ES-I3 (cell line): ENCODE measurements at regions not wholly inside any gene's neighbourhood (a gene's known extent, or its start where the extent isn't known, plus 50 kb on each side); places are given as distances from the start of the nearest gene placed in this dataset.
"Not testable (repeated sequence)": the region's sequence is repeated elsewhere in the genome, so short reads cannot be mapped to it uniquely, and the experiment has no call there.

Experiments used
- H3K36me3 ChIP-seq: 2 replicates; pipeline ENCODE4 v1.6.1; 2013; ENCODE audit warnings: mild to moderate bottlenecking, low read length, control low read depth, moderate library complexity; ENCODE audit not compliant: insufficient read depth
- H3K4me1 ChIP-seq: 2 replicates; pipeline ENCODE4 v1.6.1; 2013; ENCODE audit warnings: mild to moderate bottlenecking, control low read depth, low read length; ENCODE audit not compliant: insufficient read depth
- H3K9ac ChIP-seq: 2 replicates; pipeline ENCODE4 v1.6.1; 2013; ENCODE audit warnings: low read depth, mild to moderate bottlenecking, low read length, moderate library complexity
- H3K9me3 ChIP-seq: 2 replicates; pipeline ENCODE4 v1.6.1; 2013; ENCODE audit warnings: mild to moderate bottlenecking, low read length, moderate library complexity; ENCODE audit not compliant: control insufficient read depth, insufficient read depth

DNA sequence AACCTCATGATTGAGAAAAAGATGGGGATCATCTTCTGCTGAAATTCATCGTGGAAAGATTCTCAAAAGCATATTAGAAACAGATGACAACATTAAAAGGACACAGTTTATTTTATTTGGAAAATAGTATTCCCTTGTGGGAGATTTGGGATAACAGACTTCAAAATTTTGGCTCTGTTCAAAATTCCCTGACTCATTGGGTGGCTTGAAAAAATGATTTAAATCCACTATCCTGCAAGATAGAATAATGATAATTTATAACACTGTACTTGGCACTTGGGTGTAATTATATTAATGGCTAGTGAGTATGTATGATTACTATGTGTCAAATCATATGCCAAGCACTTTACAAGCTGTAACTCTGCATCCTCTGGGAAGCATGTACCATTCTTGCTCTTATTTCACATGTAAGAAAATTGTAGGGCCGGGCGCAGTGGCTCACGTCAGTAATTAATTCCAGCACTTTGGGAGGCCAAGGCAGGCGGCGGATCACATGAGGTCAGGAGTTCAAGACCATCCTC, 128.8 kb downstream of the LMNTD1 start:
- Histone ChIP-seq H3K4me1 (no peaks in the 10 kb centered on the region), H3K36me3 (no peaks in the 10 kb centered on the region), H3K9me3 (no peaks in the 10 kb centered on the region), H3K9ac (no peak overlapping the region)

DNA sequence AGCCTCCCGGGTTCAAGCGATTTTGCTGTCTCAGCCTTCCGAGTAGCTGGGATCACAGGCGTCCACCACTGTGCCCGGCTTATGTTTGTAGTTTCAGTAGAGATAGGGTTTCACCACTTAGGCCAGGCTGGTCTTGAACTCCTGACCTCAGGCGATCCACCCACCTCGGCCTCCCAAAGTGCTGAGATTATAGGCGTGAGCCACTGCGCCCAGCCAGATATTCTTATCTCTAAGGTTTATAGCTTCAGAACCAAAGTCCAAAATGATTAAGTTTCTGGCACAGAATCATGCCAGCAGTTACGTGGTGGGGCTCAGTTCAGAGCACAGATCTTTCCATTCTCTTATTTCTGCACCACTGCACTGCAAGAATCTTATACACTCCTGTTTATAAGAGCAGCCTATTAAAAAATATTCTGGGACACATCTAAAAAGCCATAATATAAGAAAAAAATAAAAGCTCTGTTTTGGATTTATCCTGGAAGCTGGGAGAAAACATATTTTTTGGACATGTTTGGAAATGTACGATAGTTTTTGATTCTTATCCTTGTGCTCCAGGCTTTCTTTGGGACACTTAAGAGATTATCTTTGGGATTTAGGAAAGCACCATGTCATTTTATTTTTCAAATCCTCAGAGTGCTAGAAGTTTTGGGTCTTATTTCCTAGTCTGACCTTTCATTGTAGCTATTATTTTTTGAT, 129.6 kb downstream of the LMNTD1 start:
- Histone ChIP-seq H3K9ac (no peak overlapping the region), H3K36me3 (no peaks in the 10 kb centered on the region), H3K4me1 (no peaks in the 10 kb centered on the region), H3K9me3 (no peaks in the 10 kb centered on the region)

DNA sequence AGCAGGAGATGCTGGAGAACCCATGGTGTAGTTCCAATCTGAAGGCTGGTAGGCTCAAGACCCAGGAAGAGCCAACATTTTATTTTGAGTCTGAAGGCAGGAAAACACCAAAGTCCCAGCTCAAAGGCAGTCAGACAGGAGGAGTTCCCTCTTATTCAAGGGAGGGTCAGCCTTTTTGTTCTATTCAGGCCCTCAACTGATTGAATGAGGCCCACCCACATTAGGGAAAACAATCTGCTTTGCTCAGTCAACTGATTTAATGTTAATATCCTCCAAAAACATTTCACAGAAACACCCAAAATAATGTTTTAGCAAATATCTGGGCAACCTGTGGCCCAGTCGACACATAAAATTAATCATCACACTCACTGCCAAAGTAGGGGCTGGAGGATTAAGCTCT, 130.8 kb downstream of the LMNTD1 start:
- Histone ChIP-seq H3K4me1 (no peaks in the 10 kb centered on the region), H3K9ac (no peak overlapping the region), H3K36me3 (no peaks in the 10 kb centered on the region), H3K9me3 (no peaks in the 10 kb centered on the region)

DNA sequence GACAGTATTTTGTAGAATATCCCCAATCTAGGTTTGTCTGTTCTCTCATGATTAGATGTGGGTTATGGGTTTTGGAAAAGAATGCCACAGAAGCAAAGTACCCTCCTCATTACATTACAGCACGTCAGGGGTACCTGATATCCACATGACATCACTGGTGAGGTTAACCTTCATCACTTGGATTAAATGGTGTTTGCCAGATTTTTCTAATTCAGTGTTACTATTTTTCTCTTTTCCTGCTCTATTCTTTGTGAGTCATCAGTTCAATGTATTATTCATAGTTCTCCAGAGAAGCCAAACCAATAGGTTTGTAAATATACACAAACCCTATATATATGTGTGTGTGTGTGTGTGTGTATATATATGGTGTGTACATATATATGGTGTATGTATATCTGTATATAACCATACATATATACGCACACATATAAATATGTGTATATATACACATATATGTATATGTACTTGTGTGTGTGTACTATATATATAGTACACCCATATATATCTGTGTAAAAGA, 131.4 kb downstream of the LMNTD1 start:
- H3K36me3 ChIP-seq: no peaks in the 10 kb centered on the region
- no peaks in the 10 kb centered on the region for H3K4me1 ChIP-seq
- no peaks in the 10 kb centered on the region for H3K9me3 ChIP-seq
- H3K9ac ChIP-seq: no peak overlapping the region

- Histone ChIP-seq H3K4me1 (no peaks in the 10 kb centered on the region), H3K36me3 (no peaks in the 10 kb centered on the region), H3K9ac (no peak overlapping the region), H3K9me3 (no peaks in the 10 kb centered on the region)
Observed at GRCh38 chr12:25420116-25420515, 133.0 kb downstream of the LMNTD1 start.

DNA sequence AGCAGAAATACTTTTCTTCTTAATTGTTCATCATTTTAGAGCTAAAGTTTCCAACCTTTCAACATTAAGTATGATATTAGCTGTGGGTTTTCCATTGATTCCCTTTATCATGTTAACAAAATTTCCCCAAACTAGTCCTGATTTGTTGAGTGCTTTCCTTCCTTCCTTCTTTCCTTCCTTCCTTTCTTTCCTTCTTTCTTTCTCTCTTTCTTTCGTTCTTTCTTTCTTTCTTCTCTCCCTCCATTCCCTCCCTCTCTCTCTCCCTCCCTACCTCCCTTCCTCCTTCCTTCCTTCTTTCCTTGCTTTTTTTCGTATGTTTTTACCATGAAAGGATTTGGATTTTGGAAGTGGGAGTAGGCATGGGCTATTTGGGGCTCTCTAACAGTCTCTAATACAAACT, 133.5 kb downstream of the LMNTD1 start:
- Histone ChIP-seq H3K9me3 (no peaks in the 10 kb centered on the region), H3K9ac (no peak overlapping the region)

GRCh38 chr12:25417071-25417470, 136.0 kb downstream of the LMNTD1 start:
- no peak overlapping the region for H3K9ac ChIP-seq
- H3K4me1 ChIP-seq: no peaks in the 10 kb centered on the region
- H3K36me3 ChIP-seq: no peaks in the 10 kb centered on the region
- H3K9me3 ChIP-seq: no peaks in the 10 kb centered on the region

More for the DNA sequence above, 133.5 kb downstream of the LMNTD1 start:
- H3K36me3 ChIP-seq: no peaks in the 10 kb centered on the region
- no peaks in the 10 kb centered on the region for H3K4me1 ChIP-seq

GRCh38 chr12:25416516-25416915, 136.6 kb downstream of the LMNTD1 start:
- Histone ChIP-seq H3K9ac (no peak overlapping the region), H3K4me1 (no peaks in the 10 kb centered on the region), H3K9me3 (no peaks in the 10 kb centered on the region), H3K36me3 (no peaks in the 10 kb centered on the region)

GRCh38 chr12:25415004-25415403, 138.1 kb downstream of the LMNTD1 start:
- H3K36me3 ChIP-seq: no peaks in the 10 kb centered on the region
- H3K9ac ChIP-seq: no peak overlapping the region
- no peaks in the 10 kb centered on the region; the same call in 1 of the 2 replicates for H3K9me3 ChIP-seq
- H3K4me1 ChIP-seq: no peaks in the 10 kb centered on the region

DNA sequence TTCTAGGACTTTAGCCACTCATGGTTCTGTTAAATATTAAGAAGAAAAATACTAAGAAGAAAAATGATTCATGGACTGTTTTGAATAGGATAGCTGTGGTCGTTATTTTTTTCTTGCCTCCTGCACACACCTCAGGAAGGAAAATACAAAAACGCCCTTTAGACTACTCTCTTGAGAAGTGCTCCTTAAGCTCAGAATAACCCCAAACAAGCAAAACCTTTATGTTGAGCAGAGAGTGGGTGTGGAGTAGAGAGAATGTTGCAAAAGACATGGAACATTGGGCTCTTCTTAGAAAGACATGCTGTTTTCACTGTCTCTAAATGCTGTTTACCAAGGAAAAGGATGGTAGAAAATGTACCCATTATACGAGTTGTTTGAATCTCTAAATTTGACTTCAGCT, 140.3 kb downstream of the LMNTD1 start:
- Histone ChIP-seq H3K36me3 (no peaks in the 10 kb centered on the region), H3K9ac (no peak overlapping the region), H3K4me1 (no peaks in the 10 kb centered on the region), H3K9me3 (no peaks in the 10 kb centered on the region; the same call in 1 of the 2 replicates)

DNA sequence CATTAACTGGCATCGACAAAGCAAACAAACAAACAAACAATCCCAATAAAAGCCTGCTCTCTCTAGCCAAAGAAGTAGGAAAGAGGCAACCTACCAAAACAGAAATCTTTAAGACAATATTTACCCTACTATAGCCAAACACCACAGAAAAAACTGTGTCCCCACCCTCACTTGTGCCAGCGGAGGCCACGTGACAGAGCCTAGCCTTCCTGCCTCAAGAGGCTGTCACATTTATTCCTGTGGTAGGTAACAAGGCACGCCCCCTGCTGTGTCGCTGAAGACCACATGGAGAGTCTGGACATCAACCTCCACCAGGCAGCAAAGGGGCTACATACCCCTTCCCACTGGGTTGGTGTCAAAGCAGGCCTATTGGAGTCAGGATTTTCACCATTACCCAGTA, 148.1 kb downstream of the LMNTD1 start:
- Histone ChIP-seq H3K4me1 (no peaks in the 10 kb centered on the region), H3K36me3 (no peaks in the 10 kb centered on the region), H3K9ac (no peak overlapping the region), H3K9me3 (no peaks in the 10 kb centered on the region; the same call in 1 of the 2 replicates)

DNA sequence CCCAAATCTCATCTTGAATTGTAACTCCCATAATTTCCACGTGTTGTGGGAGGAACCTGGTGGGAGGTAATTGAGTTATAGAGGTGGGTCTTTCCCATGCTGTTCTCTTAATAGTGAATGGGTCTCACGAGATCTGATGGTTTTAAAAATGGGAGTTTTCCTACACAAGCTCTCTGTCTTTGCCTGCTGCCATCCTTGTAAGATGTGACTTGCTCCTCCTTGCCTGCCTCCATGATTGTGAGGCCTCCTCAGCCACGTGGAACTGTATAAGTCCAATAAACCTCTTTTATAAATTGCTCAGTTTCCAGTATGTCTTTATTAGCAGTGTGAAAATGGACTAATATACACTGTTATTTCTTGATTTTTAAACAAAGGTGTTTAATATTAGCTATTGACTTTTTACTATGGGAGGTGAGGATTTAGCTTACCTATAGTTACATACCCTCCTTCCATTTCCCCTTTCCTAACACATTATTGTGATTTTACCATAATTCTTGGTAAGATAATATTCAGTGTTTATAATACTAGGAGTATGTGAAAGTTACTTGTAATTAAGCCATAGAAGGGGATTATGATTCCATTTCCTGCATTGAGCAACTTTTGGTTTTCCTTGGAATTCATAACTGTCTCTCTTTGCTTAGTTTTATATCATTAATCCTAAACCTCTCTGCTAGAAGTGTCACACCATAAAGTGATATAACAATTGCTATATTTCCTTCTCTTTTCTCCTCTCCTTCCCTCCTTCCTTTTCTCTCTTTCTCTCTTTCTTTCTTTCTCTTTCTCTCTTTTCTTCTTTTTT, 151.0 kb upstream of the KRAS start:
- H3K9ac ChIP-seq: no peak overlapping the region
- H3K4me1 ChIP-seq: no peaks in the 10 kb centered on the region
- no peaks in the 10 kb centered on the region for H3K9me3 ChIP-seq
- H3K36me3 ChIP-seq: no peaks in the 10 kb centered on the region

- H3K9me3 ChIP-seq: no peaks in the 10 kb centered on the region
- no peaks in the 10 kb centered on the region for H3K4me1 ChIP-seq
- no peaks in the 10 kb centered on the region for H3K36me3 ChIP-seq
- H3K9ac ChIP-seq: no peak overlapping the region
Observed at GRCh38 chr12:25397001-25397400, 146.3 kb upstream of the KRAS start.

DNA sequence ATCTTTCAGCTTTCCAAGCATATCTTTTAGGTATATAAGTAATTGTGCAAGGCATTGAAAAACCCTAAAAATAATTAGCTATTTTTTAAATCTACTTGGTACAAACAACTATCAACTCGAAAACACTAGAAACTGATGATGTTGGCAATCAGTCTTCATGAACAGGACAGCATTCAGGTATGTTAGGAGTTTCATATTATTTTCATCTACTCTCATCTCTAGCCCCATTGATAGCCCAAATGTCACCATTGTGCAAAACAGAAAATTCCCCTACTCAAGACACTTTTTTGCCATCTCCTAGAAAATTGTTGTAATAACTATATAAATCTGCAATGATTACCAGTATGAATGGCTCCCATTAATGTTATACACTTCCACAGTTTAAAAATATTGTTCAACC, 144.5 kb upstream of the KRAS start:
- Histone ChIP-seq H3K4me1 (no peaks in the 10 kb centered on the region), H3K9me3 (no peaks in the 10 kb centered on the region), H3K9ac (no peak overlapping the region), H3K36me3 (no peaks in the 10 kb centered on the region)

DNA sequence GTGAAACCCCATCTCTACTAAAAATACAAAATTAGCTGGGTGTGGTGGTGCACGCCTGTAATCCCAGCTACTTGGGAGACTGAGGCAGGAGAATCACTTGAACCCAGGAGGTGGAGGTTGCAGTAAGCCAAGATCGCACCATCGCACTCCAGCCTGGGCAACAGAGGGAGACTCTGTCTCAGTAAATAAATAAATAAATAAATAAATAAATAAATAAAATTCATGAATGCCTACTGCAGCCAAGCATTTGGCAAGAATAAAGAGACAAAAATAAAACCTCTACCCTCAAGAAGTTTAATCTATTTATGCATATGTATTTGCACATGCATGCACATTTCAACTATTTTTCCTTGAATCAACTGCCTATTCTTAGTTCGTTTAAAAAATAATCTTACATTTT, 144.0 kb upstream of the KRAS start:
- H3K4me1 ChIP-seq, H3K9ac ChIP-seq, H3K9me3 ChIP-seq, H3K36me3 ChIP-seq: not testable (repeated sequence)
